Liver (tissue), 7 donors: ENCODE measurements at regions not wholly inside any gene's neighbourhood (a gene's known extent, or its start where the extent isn't known, plus 50 kb on each side); places are given as distances from the start of the nearest gene placed in this dataset.

Source experiments
- DNase-seq: peaks from one replicate; pipeline ENCODE4 v3.0.0-alpha.2; 2017; ENCODE audit warnings: low spot score
- H3K27ac ChIP-seq, 2 donors: one replicate each; pipeline ENCODE4 v1.7.0; 2013; ENCODE audit warnings: inconsistent platforms in 2 of 2, low read length in 2 of 2, control low read depth in 1 of 2, low read depth in 1 of 2, mild to moderate bottlenecking in 1 of 2
- H3K27me3 ChIP-seq, 4 donors: one replicate each; pipeline versions ENCODE4 v1.6.1 to v1.7.0; 2013; ENCODE audit warnings: low read length in 3 of 4, inconsistent platforms in 1 of 4, mild to moderate bottlenecking in 1 of 4, moderate library complexity in 1 of 4; ENCODE audit not compliant: control insufficient read depth in 4 of 4, insufficient read depth in 4 of 4
- H3K36me3 ChIP-seq, 4 donors: one replicate each; pipeline versions ENCODE4 v1.6.1 to v1.7.0; 2013; ENCODE audit warnings: low read length in 3 of 4, mild to moderate bottlenecking in 3 of 4, low read depth in 1 of 4, moderate library complexity in 1 of 4; ENCODE audit not compliant: control insufficient read depth in 4 of 4, insufficient read depth in 3 of 4
- H3K4me1 ChIP-seq, 4 donors: one replicate each; pipeline versions ENCODE4 v1.6.1 to v1.7.0; 2013; ENCODE audit warnings: low read length in 3 of 4, mild to moderate bottlenecking in 3 of 4, moderate library complexity in 1 of 4; ENCODE audit not compliant: control insufficient read depth in 4 of 4, insufficient read depth in 4 of 4
- H3K4me3 ChIP-seq, 3 donors: one replicate each; pipeline versions ENCODE4 v1.6.1 to v1.7.0; 2013; ENCODE audit warnings: low read length in 3 of 3, control low read depth in 1 of 3, low read depth in 1 of 3, mild to moderate bottlenecking in 1 of 3
- H3K9ac ChIP-seq, 2 donors: one replicate each; pipeline ENCODE4 v1.7.0; 2013; ENCODE audit warnings: low read length in 2 of 2, mild to moderate bottlenecking in 2 of 2, moderate library complexity in 2 of 2, control low read depth in 1 of 2, low read depth in 1 of 2
- H3K9me3 ChIP-seq, 4 donors: one replicate each; pipeline versions ENCODE4 v1.6.1 to v1.7.0; 2013; ENCODE audit warnings: low read length in 3 of 4; ENCODE audit not compliant: control insufficient read depth in 4 of 4
- EGR1 ChIP-seq, 2 donors: IDR thresholded peaks; 2 replicates each; pipeline ENCODE4 v1.6.1; 2016 to 2018; ENCODE audit warnings: antibody characterized with exemption in 2 of 2, low read depth in 2 of 2
- FOXA1 ChIP-seq: IDR thresholded peaks from 2 replicates; pipeline ENCODE4 v1.6.1; 2016; ENCODE audit warnings: antibody characterized with exemption
- FOXA2 ChIP-seq: IDR thresholded peaks from 2 replicates; pipeline ENCODE4 v1.6.1; 2016; ENCODE audit warnings: antibody characterized with exemption
- GABPA ChIP-seq, 2 donors: IDR thresholded peaks in 1 of 2; conservative IDR thresholded peaks in 1 of 2; 2 replicates each; pipeline ENCODE4 v1.6.1; 2016; ENCODE audit warnings: antibody characterized with exemption in 2 of 2, mild to moderate bottlenecking in 1 of 2, moderate library complexity in 1 of 2
- HNF4A ChIP-seq, 2 donors: conservative IDR thresholded peaks; 2 replicates each; pipeline ENCODE4 v1.6.1; 2016; ENCODE audit warnings: antibody characterized with exemption in 2 of 2, mild to moderate bottlenecking in 2 of 2
- HNF4G ChIP-seq: IDR thresholded peaks from 2 replicates; pipeline ENCODE4 v1.6.1; 2016; ENCODE audit warnings: antibody characterized with exemption
- NR2F2 ChIP-seq: IDR thresholded peaks from 2 replicates; pipeline ENCODE4 v1.6.1; 2016; ENCODE audit warnings: antibody characterized with exemption
- RAD21 ChIP-seq, 2 donors: IDR thresholded peaks; 2 replicates each; pipeline ENCODE4 v1.6.1; 2016; ENCODE audit warnings: antibody characterized with exemption in 2 of 2, mild to moderate bottlenecking in 2 of 2
- RXRA ChIP-seq, 2 donors: IDR thresholded peaks; 2 replicates each; pipeline ENCODE4 v1.6.1; 2017 to 2018; ENCODE audit warnings: antibody characterized with exemption in 2 of 2, mild to moderate bottlenecking in 1 of 2
- SP1 ChIP-seq: IDR thresholded peaks from 2 replicates; pipeline ENCODE4 v1.6.1; 2018; ENCODE audit warnings: antibody characterized with exemption, mild to moderate bottlenecking
- TAF1 ChIP-seq: conservative IDR thresholded peaks from 2 replicates; pipeline ENCODE4 v1.6.1; 2016; ENCODE audit warnings: antibody characterized with exemption, mild to moderate bottlenecking
- YY1 ChIP-seq: IDR thresholded peaks from 2 replicates; pipeline ENCODE4 v1.6.1; 2016; ENCODE audit warnings: antibody characterized with exemption, mild to moderate bottlenecking
- WGBS: extraction: QIAGEN DNeasy Blood & Tissue Kit; methylation state at CpG from one replicate; pipeline ENCODE4 v1.1.7; 2013; 5-methylcytosine and 5-hydroxymethylcytosine counted together
- TF ChIP-seq, protein P1 (sequence below): IDR thresholded peaks from 2 replicates; pipeline ENCODE4 v1.6.1; 2016; ENCODE audit warnings: antibody characterized with exemption
- TF ChIP-seq, protein P2 (sequence below): IDR thresholded peaks from 2 replicates; pipeline ENCODE4 v1.6.1; 2016; ENCODE audit warnings: antibody characterized with exemption
- TF ChIP-seq, protein P3 (sequence below): IDR thresholded peaks from 2 replicates; pipeline ENCODE4 v1.6.1; 2016; ENCODE audit warnings: antibody characterized with exemption
- donor health status: healthy.
- donor health status: healthy.
- donor health status: healthy.
- donor health status: healthy.

DNA sequence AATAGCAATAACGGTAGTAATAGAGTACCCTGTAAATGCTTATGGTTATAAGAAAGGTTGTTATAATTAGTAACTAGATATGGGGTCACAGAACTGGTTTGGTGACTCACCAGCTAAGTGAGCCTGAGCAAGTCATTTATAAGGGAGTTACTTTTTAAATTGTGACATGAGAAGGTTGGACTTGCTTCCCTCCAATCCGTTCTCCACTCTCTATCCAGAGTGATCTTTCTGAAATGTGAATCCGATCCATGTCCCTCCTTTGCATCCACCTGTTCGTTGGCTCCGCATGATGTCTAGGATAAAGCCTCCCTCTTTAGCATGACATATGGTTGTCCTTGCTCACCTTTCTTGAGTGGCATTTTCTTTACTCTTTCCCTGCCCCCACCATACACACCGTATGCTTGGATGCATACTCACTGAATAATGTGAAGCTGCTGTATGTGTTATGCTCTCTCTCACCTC, 83.1 kb downstream of the CDC42EP3 start:
- no peak for DNase-seq
- H3K9me3 ChIP-seq, result no peaks in the 10 kb centered on the region
- H3K9ac ChIP-seq, result no peak overlapping the region
- no peak overlapping the region for H3K27ac ChIP-seq
- H3K4me1 ChIP-seq, result no peaks in the 10 kb centered on the region
- WGBS, result 92% methylated on average over 6 of the region's 6 CpGs
- no peak overlapping the region for H3K4me3 ChIP-seq
- H3K36me3 ChIP-seq, result no peaks in the 10 kb centered on the region
- TF ChIP-seq, protein P1, sequence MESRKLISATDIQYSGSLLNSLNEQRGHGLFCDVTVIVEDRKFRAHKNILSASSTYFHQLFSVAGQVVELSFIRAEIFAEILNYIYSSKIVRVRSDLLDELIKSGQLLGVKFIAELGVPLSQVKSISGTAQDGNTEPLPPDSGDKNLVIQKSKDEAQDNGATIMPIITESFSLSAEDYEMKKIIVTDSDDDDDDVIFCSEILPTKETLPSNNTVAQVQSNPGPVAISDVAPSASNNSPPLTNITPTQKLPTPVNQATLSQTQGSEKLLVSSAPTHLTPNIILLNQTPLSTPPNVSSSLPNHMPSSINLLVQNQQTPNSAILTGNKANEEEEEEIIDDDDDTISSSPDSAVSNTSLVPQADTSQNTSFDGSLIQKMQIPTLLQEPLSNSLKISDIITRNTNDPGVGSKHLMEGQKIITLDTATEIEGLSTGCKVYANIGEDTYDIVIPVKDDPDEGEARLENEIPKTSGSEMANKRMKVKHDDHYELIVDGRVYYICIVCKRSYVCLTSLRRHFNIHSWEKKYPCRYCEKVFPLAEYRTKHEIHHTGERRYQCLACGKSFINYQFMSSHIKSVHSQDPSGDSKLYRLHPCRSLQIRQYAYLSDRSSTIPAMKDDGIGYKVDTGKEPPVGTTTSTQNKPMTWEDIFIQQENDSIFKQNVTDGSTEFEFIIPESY, result no peak
- no peak for TF ChIP-seq NR2F2
- no peak for TF ChIP-seq HNF4A (conservative IDR thresholded peaks at IDR 0.05)
- TF ChIP-seq, protein P2, sequence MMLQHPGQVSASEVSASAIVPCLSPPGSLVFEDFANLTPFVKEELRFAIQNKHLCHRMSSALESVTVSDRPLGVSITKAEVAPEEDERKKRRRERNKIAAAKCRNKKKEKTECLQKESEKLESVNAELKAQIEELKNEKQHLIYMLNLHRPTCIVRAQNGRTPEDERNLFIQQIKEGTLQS, result no peak
- TF ChIP-seq HNF4G, result no peak
- no peak for TF ChIP-seq SP1
- no peaks in the 10 kb centered on the region for H3K27me3 ChIP-seq

DNA sequence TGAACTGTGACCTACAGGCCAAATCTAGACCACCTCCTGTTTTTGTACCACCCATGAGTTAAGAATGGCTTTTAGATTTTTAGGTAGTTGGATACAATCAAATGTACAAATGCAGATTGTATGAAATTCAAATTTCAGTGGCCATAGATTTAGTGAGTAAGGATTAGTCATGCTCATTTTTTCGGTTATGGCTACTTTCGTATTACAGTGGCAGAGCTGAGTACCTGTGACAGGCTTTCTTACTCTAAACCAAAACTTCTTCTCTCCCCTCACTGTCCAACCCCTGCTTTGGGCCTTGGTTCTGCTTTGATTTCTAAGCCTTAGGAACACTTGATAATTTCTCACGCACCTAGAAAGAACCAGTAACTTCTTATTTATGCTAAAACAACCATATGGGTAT, 82.1 kb downstream of the CDC42EP3 start:
- H3K9ac ChIP-seq, result no peak overlapping the region
- H3K27ac ChIP-seq, result no peak overlapping the region
- H3K27me3 ChIP-seq, result no peaks in the 10 kb centered on the region
- no peak overlapping the region for H3K4me3 ChIP-seq
- H3K36me3 ChIP-seq, result no peaks in the 10 kb centered on the region
- 95% methylated on average over 3 of the region's 3 CpGs for WGBS
- TF ChIP-seq GABPA (IDR thresholded peaks at IDR 0.05 in 1 of 2, conservative IDR thresholded peaks at IDR 0.05 in 1 of 2), result no peak
- TF ChIP-seq, protein P1, result no peak
- no peak for TF ChIP-seq SP1
- no peak for TF ChIP-seq HNF4G
- no peak for TF ChIP-seq HNF4A (conservative IDR thresholded peaks at IDR 0.05)
- no peak for TF ChIP-seq FOXA2
- TF ChIP-seq RXRA (IDR thresholded peaks at IDR 0.05), result no peak
- no peak for TF ChIP-seq EGR1 (IDR thresholded peaks at IDR 0.05; ENCODE audit: low read depth in 2 of 2)
- TF ChIP-seq, protein P3, sequence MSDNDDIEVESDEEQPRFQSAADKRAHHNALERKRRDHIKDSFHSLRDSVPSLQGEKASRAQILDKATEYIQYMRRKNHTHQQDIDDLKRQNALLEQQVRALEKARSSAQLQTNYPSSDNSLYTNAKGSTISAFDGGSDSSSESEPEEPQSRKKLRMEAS, result no peak
- TF ChIP-seq FOXA1, result no peak
- no peaks in the 10 kb centered on the region for H3K4me1 ChIP-seq
- DNase-seq, result no peak
- no peaks in the 10 kb centered on the region for H3K9me3 ChIP-seq

DNA sequence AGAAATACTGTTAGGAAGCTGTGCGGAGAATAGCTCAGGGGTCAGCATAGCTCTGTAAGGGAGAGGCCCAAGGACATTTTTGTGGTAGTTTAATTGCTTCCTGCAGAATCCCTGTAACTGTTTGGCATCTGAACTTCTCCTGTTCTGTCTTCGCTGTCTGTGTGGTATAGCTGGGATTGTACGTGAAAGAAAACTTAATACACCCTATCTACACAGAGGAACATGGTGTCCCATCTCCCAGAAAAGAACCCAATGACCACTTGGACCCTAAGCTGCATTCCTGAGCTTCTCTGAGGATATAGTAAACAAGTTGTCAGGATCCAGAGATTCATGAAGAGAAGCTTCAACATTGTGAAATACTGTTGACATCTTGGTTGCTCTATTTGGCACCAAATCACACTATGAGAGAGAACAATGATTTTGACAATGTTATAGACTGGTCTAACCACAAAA, 81.3 kb downstream of the CDC42EP3 start:
- 75% methylated on average over 3 of the region's 3 CpGs for WGBS
- H3K4me1 ChIP-seq, result no peaks in the 10 kb centered on the region
- TF ChIP-seq, protein P3, result peak; percentile 23
- TF ChIP-seq YY1 (no peak), SP1 (peak; percentile 79), GABPA (IDR thresholded peaks at IDR 0.05 in 1 of 2, conservative IDR thresholded peaks at IDR 0.05 in 1 of 2) (no peak), HNF4A (conservative IDR thresholded peaks at IDR 0.05) (no peak), NR2F2 (peak; percentile 93), TAF1 (no peak), RAD21 (IDR thresholded peaks at IDR 0.05) (peak; percentile 25 to 47), RXRA (IDR thresholded peaks at IDR 0.05) (peak; percentile 56 to 64), HNF4G (no peak)
- no peaks in the 10 kb centered on the region for H3K9me3 ChIP-seq
- H3K36me3 ChIP-seq, result no peaks in the 10 kb centered on the region
- H3K4me3 ChIP-seq, result no peak overlapping the region
- no peak overlapping the region for H3K27ac ChIP-seq
- no peak overlapping the region for H3K9ac ChIP-seq
- no peaks in the 10 kb centered on the region for H3K27me3 ChIP-seq
- no peak for DNase-seq
